WERI-Rb-1 (cell line): ENCODE measurements at regions not wholly inside any gene's neighbourhood (a gene's known extent, or its start where the extent isn't known, plus 50 kb on each side); places are given as distances from the start of the nearest gene placed in this dataset.

Experiments
- DNase-seq: peaks from one replicate; pipeline ENCODE4 v3.0.0-alpha.2; 2020
- H3K27ac ChIP-seq: fragments of 250-450 bp; sonication (Bioruptor Pico); 2 replicates; pipeline ENCODE4 v1.5.1; 2020; ENCODE audit warnings: mild to moderate bottlenecking, moderate library complexity
- H3K27me3 ChIP-seq: fragments of 250-450 bp; sonication (Bioruptor Pico); 2 replicates; pipeline ENCODE4 v1.5.1; 2021; ENCODE audit warnings: mild to moderate bottlenecking, low read depth, moderate library complexity; ENCODE audit not compliant: insufficient read depth, severe bottlenecking
- H3K36me3 ChIP-seq: fragments of 250-450 bp; sonication (Bioruptor Pico); 2 replicates; pipeline ENCODE4 v1.5.1; 2020; ENCODE audit warnings: mild to moderate bottlenecking, moderate library complexity
- H3K4me3 ChIP-seq: 2 replicates; pipeline ENCODE4 v1.5.1; 2011; ENCODE audit warnings: low read depth, mild to moderate bottlenecking, control low read depth, low read length
- H3K9me3 ChIP-seq: fragments of 250-450 bp; sonication (Bioruptor Pico); 2 replicates; pipeline ENCODE4 v1.5.1; 2021; ENCODE audit warnings: mild to moderate bottlenecking, moderate library complexity; ENCODE audit not compliant: severe bottlenecking
- TF ChIP-seq, protein P1 (sequence below): IDR thresholded peaks from 2 replicates; pipeline ENCODE4 v1.5.1; 2011; ENCODE audit warnings: low read depth, mild to moderate bottlenecking, control low read depth, inconsistent platforms, low read length

DNA sequence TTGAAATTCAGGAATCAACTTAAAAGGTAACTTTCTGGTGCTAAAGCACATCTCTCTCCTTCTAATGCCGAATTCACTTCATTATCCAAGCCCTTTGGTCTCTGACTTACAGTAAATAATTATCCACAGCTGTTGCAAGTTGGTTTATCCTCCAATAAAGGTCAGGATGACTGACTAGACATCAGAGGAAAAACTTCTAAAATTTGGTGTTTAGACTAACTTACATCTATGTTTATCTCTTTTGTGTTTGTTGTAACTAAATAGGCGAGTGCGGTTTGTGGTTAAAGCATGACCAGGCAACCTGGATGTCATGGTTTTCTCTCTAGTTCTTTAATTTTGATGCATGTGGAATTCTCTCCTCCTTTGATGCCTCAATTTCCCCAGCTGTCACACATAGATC is 237.4 kb upstream of the LRTM1 start:
- Histone ChIP-seq H3K27ac (no peak overlapping the region), H3K4me3 (no peak overlapping the region), H3K36me3 (no peaks in the 10 kb centered on the region), H3K9me3 (no peaks in the 10 kb centered on the region), H3K27me3 (no peaks in the 10 kb centered on the region)
- TF ChIP-seq, protein P1, sequence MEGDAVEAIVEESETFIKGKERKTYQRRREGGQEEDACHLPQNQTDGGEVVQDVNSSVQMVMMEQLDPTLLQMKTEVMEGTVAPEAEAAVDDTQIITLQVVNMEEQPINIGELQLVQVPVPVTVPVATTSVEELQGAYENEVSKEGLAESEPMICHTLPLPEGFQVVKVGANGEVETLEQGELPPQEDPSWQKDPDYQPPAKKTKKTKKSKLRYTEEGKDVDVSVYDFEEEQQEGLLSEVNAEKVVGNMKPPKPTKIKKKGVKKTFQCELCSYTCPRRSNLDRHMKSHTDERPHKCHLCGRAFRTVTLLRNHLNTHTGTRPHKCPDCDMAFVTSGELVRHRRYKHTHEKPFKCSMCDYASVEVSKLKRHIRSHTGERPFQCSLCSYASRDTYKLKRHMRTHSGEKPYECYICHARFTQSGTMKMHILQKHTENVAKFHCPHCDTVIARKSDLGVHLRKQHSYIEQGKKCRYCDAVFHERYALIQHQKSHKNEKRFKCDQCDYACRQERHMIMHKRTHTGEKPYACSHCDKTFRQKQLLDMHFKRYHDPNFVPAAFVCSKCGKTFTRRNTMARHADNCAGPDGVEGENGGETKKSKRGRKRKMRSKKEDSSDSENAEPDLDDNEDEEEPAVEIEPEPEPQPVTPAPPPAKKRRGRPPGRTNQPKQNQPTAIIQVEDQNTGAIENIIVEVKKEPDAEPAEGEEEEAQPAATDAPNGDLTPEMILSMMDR: no peak
- no peak for DNase-seq

DNA sequence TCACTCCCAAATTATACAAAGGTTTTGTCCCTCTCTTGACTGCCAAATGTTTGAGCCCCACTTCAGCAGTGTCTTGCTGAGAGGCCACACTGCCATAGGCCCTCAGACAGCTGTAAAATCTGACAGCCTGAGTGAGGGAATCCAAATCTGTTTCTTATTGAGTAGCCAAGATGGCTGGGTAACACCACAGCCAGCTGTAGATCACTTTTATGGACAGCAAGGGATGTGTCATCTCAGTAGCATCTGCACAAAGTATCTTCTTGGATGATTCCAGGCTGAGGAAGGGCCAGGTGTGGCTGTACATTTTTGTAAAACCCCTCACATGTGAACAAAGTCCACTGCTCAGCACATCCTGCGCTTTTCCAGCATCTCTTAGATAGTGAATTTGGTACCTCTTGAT is 237.0 kb upstream of the LRTM1 start:
- Histone ChIP-seq H3K9me3 (no peaks in the 10 kb centered on the region), H3K27ac (no peak overlapping the region), H3K4me3 (no peak overlapping the region), H3K36me3 (no peaks in the 10 kb centered on the region), H3K27me3 (no peaks in the 10 kb centered on the region)
- TF ChIP-seq, protein P1: no peak
- no peak for DNase-seq

DNA sequence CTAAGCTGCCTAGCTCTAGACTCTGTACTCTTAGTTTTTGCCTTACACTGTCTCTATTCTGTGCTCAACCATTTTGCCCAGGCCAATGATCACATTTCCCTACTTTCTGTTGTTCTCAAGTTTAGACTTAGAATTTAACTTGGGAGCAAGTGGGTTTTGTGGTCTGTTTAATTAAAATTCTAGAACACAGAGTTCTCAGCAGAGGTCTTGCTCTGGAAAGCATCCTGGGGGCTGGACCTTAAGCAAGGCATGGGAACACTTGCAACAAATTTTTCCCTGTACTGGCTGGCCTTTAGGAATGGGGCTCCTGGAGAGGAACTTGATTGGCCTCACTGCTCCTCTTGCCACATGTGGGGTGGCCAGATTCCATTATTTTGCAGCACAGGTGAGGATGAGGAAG is 236.3 kb upstream of the LRTM1 start:
- Histone ChIP-seq H3K36me3 (no peaks in the 10 kb centered on the region), H3K27me3 (no peaks in the 10 kb centered on the region), H3K4me3 (no peak overlapping the region), H3K9me3 (no peaks in the 10 kb centered on the region), H3K27ac (no peak overlapping the region)
- no peak for DNase-seq
- TF ChIP-seq, protein P1: no peak

DNA sequence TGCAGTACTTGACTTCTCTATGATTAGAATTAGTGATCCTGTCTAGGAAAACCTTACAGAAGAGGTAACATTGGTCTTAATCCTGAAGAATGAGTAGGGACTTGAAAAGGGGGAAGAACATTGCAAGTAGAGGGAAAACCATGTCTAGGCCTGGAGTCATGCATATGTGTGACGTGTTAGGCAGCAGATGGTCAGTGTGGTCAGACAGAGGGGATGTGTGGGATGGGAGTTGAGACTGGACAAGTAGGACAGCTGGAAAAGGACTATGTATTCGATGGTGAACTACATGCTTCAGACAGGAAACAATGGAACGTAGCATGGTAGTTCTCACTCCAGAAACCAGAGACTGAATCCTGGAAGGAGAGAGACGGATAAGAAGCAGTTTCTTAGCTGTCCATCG is 235.6 kb upstream of the LRTM1 start:
- H3K27me3 ChIP-seq: no peaks in the 10 kb centered on the region
- H3K9me3 ChIP-seq: no peaks in the 10 kb centered on the region
- H3K36me3 ChIP-seq: no peaks in the 10 kb centered on the region
- DNase-seq: no peak
- H3K4me3 ChIP-seq: no peak overlapping the region
- no peak overlapping the region for H3K27ac ChIP-seq
- TF ChIP-seq, protein P1: no peak

DNA sequence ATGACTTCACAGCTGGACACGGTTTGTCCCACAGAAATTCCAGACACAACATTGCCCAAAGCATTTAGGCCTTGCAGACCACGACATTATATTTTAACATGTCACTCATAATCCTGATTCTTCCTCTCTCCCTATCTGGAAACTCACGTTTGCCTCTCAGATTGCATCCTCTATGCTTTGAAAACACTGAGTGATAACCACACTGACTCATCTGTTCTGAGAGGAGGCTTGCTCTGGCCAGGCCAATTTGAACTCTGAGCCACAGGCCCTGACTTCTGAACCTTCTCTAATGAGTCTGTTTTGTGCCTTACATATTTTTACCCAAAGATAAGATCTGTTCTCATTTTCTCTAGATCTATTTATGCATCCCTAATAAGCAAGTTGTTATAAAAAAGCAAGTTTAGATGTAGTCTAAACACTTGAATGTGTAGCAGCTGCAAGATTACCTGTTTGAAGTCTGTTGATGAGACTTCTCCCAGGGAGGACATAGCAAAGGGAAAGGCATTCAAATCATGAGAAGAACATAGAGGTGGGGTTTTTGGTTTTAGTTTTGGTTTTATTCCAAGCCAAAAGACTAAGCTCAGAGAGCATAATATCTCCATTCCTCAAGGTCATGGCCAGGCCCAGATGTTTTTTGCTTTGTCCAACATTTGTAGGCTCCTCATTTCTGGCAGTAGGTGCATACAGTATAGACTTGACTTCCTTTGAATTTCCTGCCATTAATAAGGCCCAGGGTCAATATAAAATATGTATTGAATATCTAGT is 234.4 kb upstream of the LRTM1 start:
- TF ChIP-seq, protein P1: no peak
- no peaks in the 10 kb centered on the region for H3K36me3 ChIP-seq
- DNase-seq: no peak
- H3K4me3 ChIP-seq: no peak overlapping the region
- no peaks in the 10 kb centered on the region for H3K27me3 ChIP-seq
- no peak overlapping the region for H3K27ac ChIP-seq
- no peaks in the 10 kb centered on the region for H3K9me3 ChIP-seq

DNA sequence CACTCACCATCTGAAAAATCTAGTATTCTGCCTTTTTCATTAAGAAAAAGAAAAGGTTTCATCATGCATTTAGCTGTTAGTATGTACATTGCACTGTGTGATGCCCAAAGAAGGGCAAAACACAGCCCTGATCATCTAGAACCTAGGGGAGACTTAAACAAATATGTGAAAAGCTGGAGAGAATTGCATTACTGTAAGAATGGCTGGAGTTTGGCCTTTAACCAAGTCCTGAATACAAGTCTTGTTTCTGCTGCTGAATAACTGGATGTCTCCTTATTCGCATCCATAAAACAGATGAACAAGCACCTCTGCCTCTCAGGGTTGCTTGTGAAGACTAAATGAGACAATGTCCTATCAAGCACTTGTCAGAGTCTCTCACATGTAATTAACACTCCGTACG is 233.4 kb upstream of the LRTM1 start:
- DNase-seq: no peak
- TF ChIP-seq, protein P1: no peak
- H3K9me3 ChIP-seq: no peaks in the 10 kb centered on the region
- no peaks in the 10 kb centered on the region for H3K36me3 ChIP-seq
- H3K4me3 ChIP-seq: no peak overlapping the region
- H3K27ac ChIP-seq: no peak overlapping the region
- H3K27me3 ChIP-seq: no peaks in the 10 kb centered on the region
